HepG2 (cell line): ENCODE measurements at regions not wholly inside any gene's neighbourhood (a gene's known extent, or its start where the extent isn't known, plus 50 kb on each side); places are given as distances from the start of the nearest gene placed in this dataset.

Experiments
- ATAC-seq: fragments of 200-7000 bp; cut with Tn5 transposase; 3 replicates; pipeline ENCODE4 v1.9.1; 2020; ENCODE audit warnings: mild to moderate bottlenecking, moderate library complexity
- BruUV-seq: library from RNA; stranded (reverse); fragments of 400-500 nt; replicated peaks from 2 replicates; lab custom pipeline; 2021; lab: Mats Ljungman, UMichigan
- CTCF ChIA-PET: fragments of 300-600 bp; formaldehyde crosslinking; extraction: SDS; loops from one replicate; lab custom pipeline; 2021; ENCODE audit warnings: low total read pairs, inconsistent platforms, low intra/inter-chr PET ratio; lab: Yijun Ruan, JAX
- POLR2A ChIA-PET: fragments of 350-600 bp; sonication (Branson Sonifier 250); formaldehyde crosslinking; loops from one replicate; lab custom pipeline; 2020; ENCODE audit warnings: antibody characterized with exemption, inconsistent platforms; lab: Yijun Ruan, JAX
- DNase-seq: peaks from one replicate; pipeline ENCODE4 v3.0.0-alpha.2; 2015; ENCODE audit warnings: low spot score
- FAIRE-seq: peaks from 3 replicates; lab custom pipeline; 2011; peaks lifted over from hg19 to GRCh38; lab: Jason Lieb, UNC
- H2AFZ ChIP-seq: one replicate; pipeline ENCODE4 v1.6.1; 2011; ENCODE audit warnings: low read length, inconsistent platforms
- H3K27ac ChIP-seq: fragments of 300-600 bp; 3 replicates; pipeline ENCODE4 v1.8.0; 2011; ENCODE audit warnings: mixed run types, mild to moderate bottlenecking, mixed read lengths, low read length, inconsistent platforms; ENCODE audit not compliant: insufficient read depth; ENCODE audit errors: extremely low read length
- H3K27me3 ChIP-seq, 2 experiments: fragments of 200-600 bp in 1 of 2; 2 replicates in 1 of 2; 3 replicates in 1 of 2; pipeline versions ENCODE4 v1.6.0 to v1.8.0; 2011; ENCODE audit warnings: low read length in 2 of 2, mild to moderate bottlenecking in 2 of 2, moderate library complexity in 2 of 2, inconsistent platforms in 1 of 2; ENCODE audit not compliant: insufficient read depth in 2 of 2, control insufficient read depth in 1 of 2
- H3K36me3 ChIP-seq, 2 experiments: fragments of 200-600 bp in 1 of 2; replicated peaks in 1 of 2; 2 replicates in 1 of 2; 3 replicates in 1 of 2; pipeline versions ENCODE4 v1.5.1 to v1.8.0; 2011; ENCODE audit warnings: low read length in 2 of 2, inconsistent platforms in 1 of 2; ENCODE audit not compliant: insufficient read depth in 2 of 2, control insufficient read depth in 1 of 2
- H3K4me1 ChIP-seq: 2 replicates; pipeline ENCODE4 v1.5.1; 2012; ENCODE audit warnings: low read length, inconsistent platforms; ENCODE audit not compliant: insufficient read depth
- H3K4me2 ChIP-seq: 2 replicates; pipeline ENCODE4 v1.6.0; 2011; ENCODE audit warnings: low read depth, low read length, inconsistent platforms
- H3K4me3 ChIP-seq, 3 experiments: fragments of 200-600 bp in 1 of 3; sonication (generic), shearing (Covaris generic) in 1 of 3; replicated peaks in 1 of 3; 2 replicates each; pipeline ENCODE4 v1.5.1; 2011 to 2016; ENCODE audit warnings: low read length in 3 of 3, inconsistent platforms in 2 of 3, low read depth in 2 of 3, mild to moderate bottlenecking in 2 of 3, control low read depth in 1 of 3, mixed read lengths in 1 of 3; ENCODE audit not compliant: insufficient read depth in 1 of 3
- H3K79me2 ChIP-seq: one replicate; pipeline ENCODE4 v1.6.1; 2011; ENCODE audit warnings: low read length, inconsistent platforms; ENCODE audit not compliant: insufficient read depth
- H3K9ac ChIP-seq: 2 replicates; pipeline ENCODE4 v1.6.0; 2011; ENCODE audit warnings: mild to moderate bottlenecking, low read depth, low read length, inconsistent platforms; ENCODE audit not compliant: insufficient read depth
- H3K9me3 ChIP-seq: 2 replicates; pipeline ENCODE4 v1.5.1; 2012; ENCODE audit warnings: mild to moderate bottlenecking, low read length
- H4K20me1 ChIP-seq: 2 replicates; pipeline ENCODE4 v1.6.0; 2011; ENCODE audit warnings: inconsistent platforms, mild to moderate bottlenecking, low read length, moderate library complexity; ENCODE audit not compliant: insufficient read depth
- AHDC1 ChIP-seq: sonication (generic); formaldehyde crosslinking; IDR thresholded peaks from 2 replicates; pipeline ENCODE4 v1.5.1; 2020; ENCODE audit warnings: mild to moderate bottlenecking, missing genetic modification reagents, borderline replicate concordance
- CHD4 ChIP-seq: fragments of 200-600 bp; sonication (generic); IDR thresholded peaks from 2 replicates; pipeline ENCODE4 v1.7.0; 2017; ENCODE audit warnings: mild to moderate bottlenecking, low read length, borderline replicate concordance
- CREB1 ChIP-seq, 2 experiments: fragments of 450-650 bp in 1 of 2; IDR thresholded peaks; 2 replicates each; pipeline ENCODE4 v1.6.1; 2016 to 2017; ENCODE audit warnings: control low read depth in 1 of 2, mild to moderate bottlenecking in 1 of 2, missing compliant biosample characterization in 1 of 2, missing genetic modification characterization in 1 of 2
- HDAC2 ChIP-seq: sonication (generic); formaldehyde crosslinking; IDR thresholded peaks from 2 replicates; pipeline ENCODE4 v1.4.0; 2020; ENCODE audit warnings: missing genetic modification reagents
- MLX ChIP-seq: IDR thresholded peaks from 2 replicates; pipeline ENCODE4 v1.6.1; 2016
- MYNN ChIP-seq: sonication (generic); formaldehyde crosslinking; IDR thresholded peaks from 2 replicates; pipeline ENCODE4 v1.4.0; 2020; ENCODE audit warnings: mild to moderate bottlenecking, low read depth, missing genetic modification reagents
- NR2F6 ChIP-seq, 2 experiments: IDR thresholded peaks; 2 replicates each; pipeline ENCODE4 v1.6.1; 2016; ENCODE audit warnings: antibody characterized with exemption in 1 of 2, mild to moderate bottlenecking in 1 of 2
- PTBP1 ChIP-seq: fragments of 200-400 bp; formaldehyde crosslinking; IDR thresholded peaks from 2 replicates; pipeline ENCODE4 v1.6.1; 2018; ENCODE audit warnings: low read length, low read depth; ENCODE audit not compliant: poor library complexity, severe bottlenecking
- RBM22 ChIP-seq: fragments of 200-400 bp; formaldehyde crosslinking; optimal IDR thresholded peaks from 2 replicates; pipeline ENCODE3; 2017; ENCODE audit warnings: mild to moderate bottlenecking, low read length, moderate library complexity
- RFX5 ChIP-seq: IDR thresholded peaks from 2 replicates; pipeline ENCODE4 v1.6.1; 2011; ENCODE audit warnings: low read depth, low read length, improper control_type of control experiment
- SNAI1 ChIP-seq: sonication (generic); formaldehyde crosslinking; IDR thresholded peaks from 2 replicates; pipeline ENCODE4 v1.5.0; 2020; ENCODE audit warnings: mild to moderate bottlenecking, missing genetic modification reagents, borderline replicate concordance
- SSRP1 ChIP-seq: IDR thresholded peaks from 2 replicates; pipeline ENCODE4 v1.6.1; 2016; ENCODE audit warnings: control low read depth
- ZNF350 ChIP-seq: sonication (generic); formaldehyde crosslinking; IDR thresholded peaks from 2 replicates; pipeline ENCODE4 v1.4.0; 2020; ENCODE audit warnings: mild to moderate bottlenecking, low read depth, missing genetic modification reagents, borderline replicate concordance
- WGBS: methylation state at CpG from one replicate; pipeline ENCODE4 v1.1.6; 2017; ENCODE audit warnings: low lambda C conversion rate; 5-methylcytosine and 5-hydroxymethylcytosine counted together
- in situ Hi-C: cut with HindIII; loops from 2 replicates; pipeline ENCODE4 v1.10.0; 2017; ENCODE audit warnings: low pct_unique_long_range_greater_than_20kb; ENCODE audit not compliant: extremely low pct_ligation_motif_present
- intact Hi-C: fragments of 100-400 bp; cut with micrococcal nuclease; formaldehyde crosslinking; loops from one replicate; pipeline ENCODE4 v1.10.0; 2022; ENCODE audit not compliant: unreplicated experiment
- TF ChIP-seq, protein P1 (sequence below): IDR thresholded peaks from 2 replicates; pipeline ENCODE4 v1.6.1; 2016; ENCODE audit warnings: mild to moderate bottlenecking

DNA sequence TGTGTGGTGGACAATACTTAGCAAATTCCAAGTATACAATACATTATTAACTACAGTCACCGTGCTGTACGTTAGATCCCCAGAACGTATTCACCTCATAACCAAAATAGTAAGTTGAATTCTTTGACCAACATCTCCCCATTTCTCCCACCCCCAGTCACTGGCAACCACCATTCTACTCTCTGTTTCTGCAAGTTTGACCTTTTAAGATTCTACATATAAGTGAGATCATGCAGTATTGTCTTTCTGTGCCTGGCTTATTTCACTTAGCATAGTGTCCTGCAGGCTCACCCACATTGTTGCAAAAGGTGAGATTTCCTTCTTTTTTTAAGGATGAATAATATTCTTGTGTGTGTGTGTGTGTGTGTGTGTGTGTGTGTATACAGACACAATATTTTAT lies 59.1 kb downstream of the IRAG1 start (continued):
- TF ChIP-seq MYNN (CRISPR knock-in tag) (no peak), PTBP1 (no peak), MLX (CRISPR knock-in tag) (no peak), RFX5 (no peak), CREB1 (IDR thresholded peaks at IDR 0.05) (no peak), CREB1 (CRISPR knock-in tag; IDR thresholded peaks at IDR 0.05) (no peak)
- TF ChIP-seq, protein P1, sequence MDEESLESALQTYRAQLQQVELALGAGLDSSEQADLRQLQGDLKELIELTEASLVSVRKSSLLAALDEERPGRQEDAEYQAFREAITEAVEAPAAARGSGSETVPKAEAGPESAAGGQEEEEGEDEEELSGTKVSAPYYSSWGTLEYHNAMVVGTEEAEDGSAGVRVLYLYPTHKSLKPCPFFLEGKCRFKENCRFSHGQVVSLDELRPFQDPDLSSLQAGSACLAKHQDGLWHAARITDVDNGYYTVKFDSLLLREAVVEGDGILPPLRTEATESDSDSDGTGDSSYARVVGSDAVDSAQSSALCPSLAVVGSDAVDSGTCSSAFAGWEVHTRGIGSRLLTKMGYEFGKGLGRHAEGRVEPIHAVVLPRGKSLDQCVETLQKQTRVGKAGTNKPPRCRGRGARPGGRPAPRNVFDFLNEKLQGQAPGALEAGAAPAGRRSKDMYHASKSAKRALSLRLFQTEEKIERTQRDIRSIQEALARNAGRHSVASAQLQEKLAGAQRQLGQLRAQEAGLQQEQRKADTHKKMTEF (CRISPR knock-in tag): no peak

DNA sequence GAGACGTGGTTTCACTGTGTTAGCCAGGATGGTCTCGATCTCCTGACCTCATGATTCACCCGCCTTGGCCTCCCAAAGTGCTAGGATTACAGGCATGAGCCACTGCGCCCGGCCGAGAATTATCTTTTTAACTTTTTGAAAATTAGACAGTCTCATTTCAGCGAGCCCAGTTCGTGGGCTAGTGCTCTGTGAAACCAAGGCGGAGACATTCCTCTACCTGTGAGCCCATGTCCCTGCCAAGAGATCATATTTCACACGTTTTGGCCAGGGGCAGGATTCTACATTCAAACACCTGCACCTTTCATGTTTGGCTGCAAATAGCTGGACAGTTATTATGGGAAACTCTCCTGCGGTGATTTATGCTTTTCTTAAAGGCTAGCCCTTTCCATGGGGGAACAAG lies 60.3 kb downstream of the IRAG1 start:
- Histone ChIP-seq H2AFZ (no peak overlapping the region), H3K4me1 (no peaks in the 10 kb centered on the region), H4K20me1 (no peaks in the 10 kb centered on the region), H3K4me2 (no peak overlapping the region), H3K27me3 (peaks cover under 1 to 14% of the 10 kb centered on the region in 2 experiments; a peak in 2 of 5 replicates), H3K9me3 (no peaks in the 10 kb centered on the region), H3K9ac (no peak overlapping the region), H3K27ac (no peak overlapping the region), H3K36me3 (no peaks in the 10 kb centered on the region), H3K79me2 (no peaks in the 10 kb centered on the region), H3K4me3 (no peak overlapping the region)
- FAIRE-seq (no peak), ATAC-seq (no peak), DNase-seq (no peak)
- in situ Hi-C loops (no loop called here), intact Hi-C loops (no loop called here)
- WGBS: 46% methylated on average over 11 of the region's 11 CpGs
- ChIA-PET POLR2A (no interaction called here), CTCF (no interaction called here)
- TF ChIP-seq HDAC2 (CRISPR knock-in tag): no peak
- no peak for TF ChIP-seq NR2F6 (IDR thresholded peaks at IDR 0.05)
- TF ChIP-seq NR2F6 (CRISPR knock-in tag; IDR thresholded peaks at IDR 0.05): no peak
- TF ChIP-seq SNAI1: no peak
- no peak for TF ChIP-seq CHD4
- TF ChIP-seq SSRP1: no peak
- TF ChIP-seq RBM22: no peak
- TF ChIP-seq AHDC1 (CRISPR knock-in tag): no peak
- TF ChIP-seq ZNF350 (CRISPR knock-in tag): no peak
- no TSS peak for BruUV-seq
